GM12801 (cell line): ENCODE measurements at regions not wholly inside any gene's neighbourhood (a gene's known extent, or its start where the extent isn't known, plus 50 kb on each side); places are given as distances from the start of the nearest gene placed in this dataset.

Source experiments
- CTCF ChIP-seq: IDR thresholded peaks from one replicate; pipeline ENCODE4 v1.5.1; 2011; ENCODE audit warnings: control low read depth; ENCODE audit not compliant: insufficient read length; ENCODE audit errors: extremely low read depth

- no peak for TF ChIP-seq CTCF
Measured at GRCh38 chr1:87712261-87713010, 383.8 kb downstream of the LMO4 start.

GRCh38 chr1:87714278-87714677, 385.6 kb downstream of the LMO4 start:
- TF ChIP-seq CTCF, result no peak

- TF ChIP-seq CTCF, result no peak
Measured at GRCh38 chr1:87715052-87715451, 386.4 kb downstream of the LMO4 start.

- no peak for TF ChIP-seq CTCF
Measured at GRCh38 chr1:87715471-87715870, 386.8 kb downstream of the LMO4 start.

- no peak for TF ChIP-seq CTCF
Measured at GRCh38 chr1:87717157-87717670, 388.5 kb downstream of the LMO4 start.

GRCh38 chr1:87718241-87718950, 389.7 kb downstream of the LMO4 start:
- TF ChIP-seq CTCF, result no peak

GRCh38 chr1:87719658-87720057, 391.0 kb downstream of the LMO4 start:
- TF ChIP-seq CTCF, result no peak
